Endothelial cell (in vitro differentiated cells): ENCODE measurements at regions not wholly inside any gene's neighbourhood (a gene's known extent, or its start where the extent isn't known, plus 50 kb on each side); places are given as distances from the start of the nearest gene placed in this dataset.

Experiments used
- DNase-seq: peaks from one replicate; pipeline ENCODE4 v3.0.0; 2021; ENCODE audit warnings: low spot score
- H3K27ac Mint-ChIP-seq: one replicate; pipeline ENCODE4 v1.8.0; 2021; ENCODE audit warnings: mixed read lengths, inconsistent platforms; ENCODE audit not compliant: unreplicated experiment
- H3K27me3 Mint-ChIP-seq: one replicate; pipeline ENCODE4 v1.8.0; 2021; ENCODE audit warnings: mild to moderate bottlenecking, moderate library complexity, mixed read lengths, inconsistent platforms; ENCODE audit not compliant: unreplicated experiment
- H3K36me3 Mint-ChIP-seq: one replicate; pipeline ENCODE4 v1.8.0; 2021; ENCODE audit warnings: mild to moderate bottlenecking, low read depth, mixed read lengths, inconsistent platforms; ENCODE audit not compliant: unreplicated experiment
- H3K4me1 Mint-ChIP-seq: one replicate; pipeline ENCODE4 v1.8.0; 2021; ENCODE audit warnings: mild to moderate bottlenecking, mixed read lengths, inconsistent platforms; ENCODE audit not compliant: unreplicated experiment
- H3K4me3 Mint-ChIP-seq: one replicate; pipeline ENCODE4 v1.8.0; 2021; ENCODE audit warnings: mild to moderate bottlenecking, mixed read lengths, inconsistent platforms; ENCODE audit not compliant: unreplicated experiment
- H3K9me3 Mint-ChIP-seq: one replicate; pipeline ENCODE4 v1.8.0; 2021; ENCODE audit warnings: mixed read lengths, inconsistent platforms; ENCODE audit not compliant: unreplicated experiment
- CTCF ChIP-seq: fragments of 200-600 bp; sonication (generic); IDR thresholded peaks from one replicate; pipeline ENCODE4 v1.5.0; 2021; ENCODE audit warnings: antibody characterized with exemption; ENCODE audit not compliant: unreplicated experiment

- Mint-ChIP-seq H3K9me3 (no peaks in the 10 kb centered on the region), H3K27ac (no peak overlapping the region), H3K4me1 (no peaks in the 10 kb centered on the region), H3K4me3 (no peak overlapping the region), H3K27me3 (peaks cover 10% of the 10 kb centered on the region), H3K36me3 (no peaks in the 10 kb centered on the region)
- TF ChIP-seq CTCF: no peak
- DNase-seq: no peak
Measured at GRCh38 chr3:187567661-187568121, 102.5 kb downstream of the SST start.

GRCh38 chr3:187567021-187567420, 103.2 kb downstream of the SST start:
- H3K9me3 Mint-ChIP-seq: no peaks in the 10 kb centered on the region
- H3K27me3 Mint-ChIP-seq: peaks cover 7% of the 10 kb centered on the region
- no peak for TF ChIP-seq CTCF
- H3K4me1 Mint-ChIP-seq: no peaks in the 10 kb centered on the region
- H3K27ac Mint-ChIP-seq: no peak overlapping the region
- no peak for DNase-seq
- H3K4me3 Mint-ChIP-seq: no peak overlapping the region
- H3K36me3 Mint-ChIP-seq: no peaks in the 10 kb centered on the region

- H3K27ac Mint-ChIP-seq: no peak overlapping the region
- H3K4me1 Mint-ChIP-seq: no peaks in the 10 kb centered on the region
Measured at GRCh38 chr3:187565701-187566100, 104.5 kb downstream of the SST start.

DNA sequence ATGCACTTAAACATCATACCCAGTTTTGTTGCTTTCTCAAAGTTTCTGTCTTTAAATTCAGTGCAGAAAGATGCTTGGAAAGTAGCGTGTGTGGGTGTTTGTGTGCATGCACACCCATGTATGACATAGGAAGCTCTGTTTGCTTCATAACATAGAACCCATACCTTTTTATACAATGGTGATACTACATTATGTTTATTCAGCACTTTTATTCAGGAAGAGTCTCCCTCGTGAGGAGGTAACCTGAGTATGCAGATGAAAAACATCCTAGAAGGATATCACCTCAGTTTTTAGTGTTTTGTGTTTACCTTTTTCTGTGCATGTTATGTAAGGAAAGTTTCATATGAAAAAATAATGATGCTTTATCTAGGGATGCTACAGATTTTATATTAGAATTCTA, 111.2 kb downstream of the SST start:
- H3K27ac Mint-ChIP-seq: no peak overlapping the region
- no peak for DNase-seq
- H3K4me3 Mint-ChIP-seq: no peak overlapping the region
- H3K4me1 Mint-ChIP-seq: peaks cover 6% of the 10 kb centered on the region
- no peaks in the 10 kb centered on the region for H3K9me3 Mint-ChIP-seq
- H3K36me3 Mint-ChIP-seq: no peaks in the 10 kb centered on the region
- H3K27me3 Mint-ChIP-seq: no peaks in the 10 kb centered on the region
- no peak for TF ChIP-seq CTCF

More at GRCh38 chr3:187565701-187566100, 104.5 kb downstream of the SST start:
- Mint-ChIP-seq H3K9me3 (no peaks in the 10 kb centered on the region), H3K36me3 (no peaks in the 10 kb centered on the region), H3K27me3 (peaks cover 5% of the 10 kb centered on the region), H3K4me3 (no peak overlapping the region)
- DNase-seq: no peak
- no peak for TF ChIP-seq CTCF

GRCh38 chr3:187551416-187551815, 118.8 kb downstream of the SST start:
- no peak overlapping the region for H3K4me3 Mint-ChIP-seq
- no peaks in the 10 kb centered on the region for H3K27me3 Mint-ChIP-seq
- H3K4me1 Mint-ChIP-seq: peaks cover 6% of the 10 kb centered on the region
- no peak for DNase-seq
- H3K27ac Mint-ChIP-seq: no peak overlapping the region
- H3K36me3 Mint-ChIP-seq: no peaks in the 10 kb centered on the region
- TF ChIP-seq CTCF: no peak
- H3K9me3 Mint-ChIP-seq: no peaks in the 10 kb centered on the region
